ENCODE measurements at regions not wholly inside any gene's neighbourhood (a gene's known extent, or its start where the extent isn't known, plus 50 kb on each side); places are given as distances from the start of the nearest gene placed in this dataset.

DNA sequence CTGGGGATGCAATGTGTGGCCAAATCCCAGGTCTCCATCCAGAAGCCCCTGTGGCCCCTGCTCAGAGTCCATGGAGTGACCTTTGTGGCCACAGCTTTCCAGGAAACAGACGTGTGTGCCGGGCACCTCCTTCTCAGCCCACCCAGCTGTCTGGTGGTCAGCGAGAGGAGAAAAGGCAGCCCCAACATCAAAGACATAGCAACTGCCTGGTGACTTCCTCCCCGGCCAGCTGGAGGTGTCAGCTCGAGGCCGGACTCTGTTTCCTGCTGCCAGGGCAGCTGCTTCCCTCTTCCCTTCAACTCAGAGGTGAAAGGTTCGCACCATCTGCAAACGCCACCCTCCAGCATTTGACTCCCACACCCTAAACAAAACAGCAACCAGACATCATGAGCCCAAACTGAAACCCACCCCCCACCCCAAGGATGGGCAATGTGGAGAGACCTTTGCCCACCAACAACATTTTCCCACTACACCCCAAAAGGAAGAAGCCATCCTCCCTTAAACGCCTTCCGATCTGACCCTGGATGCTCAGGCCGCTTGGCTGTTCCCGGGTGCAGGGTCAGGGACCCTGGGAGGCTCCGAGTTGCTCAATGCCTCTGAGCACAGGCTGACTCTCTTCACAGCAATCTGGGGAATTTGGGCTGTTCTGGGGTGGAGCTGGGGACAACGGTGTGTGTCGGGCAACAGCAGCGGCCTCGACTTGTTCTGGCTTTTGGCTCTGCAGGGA, 162.3 kb downstream of the PSMG1 start:
- TF ChIP-seq, protein P1, sequence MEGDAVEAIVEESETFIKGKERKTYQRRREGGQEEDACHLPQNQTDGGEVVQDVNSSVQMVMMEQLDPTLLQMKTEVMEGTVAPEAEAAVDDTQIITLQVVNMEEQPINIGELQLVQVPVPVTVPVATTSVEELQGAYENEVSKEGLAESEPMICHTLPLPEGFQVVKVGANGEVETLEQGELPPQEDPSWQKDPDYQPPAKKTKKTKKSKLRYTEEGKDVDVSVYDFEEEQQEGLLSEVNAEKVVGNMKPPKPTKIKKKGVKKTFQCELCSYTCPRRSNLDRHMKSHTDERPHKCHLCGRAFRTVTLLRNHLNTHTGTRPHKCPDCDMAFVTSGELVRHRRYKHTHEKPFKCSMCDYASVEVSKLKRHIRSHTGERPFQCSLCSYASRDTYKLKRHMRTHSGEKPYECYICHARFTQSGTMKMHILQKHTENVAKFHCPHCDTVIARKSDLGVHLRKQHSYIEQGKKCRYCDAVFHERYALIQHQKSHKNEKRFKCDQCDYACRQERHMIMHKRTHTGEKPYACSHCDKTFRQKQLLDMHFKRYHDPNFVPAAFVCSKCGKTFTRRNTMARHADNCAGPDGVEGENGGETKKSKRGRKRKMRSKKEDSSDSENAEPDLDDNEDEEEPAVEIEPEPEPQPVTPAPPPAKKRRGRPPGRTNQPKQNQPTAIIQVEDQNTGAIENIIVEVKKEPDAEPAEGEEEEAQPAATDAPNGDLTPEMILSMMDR (IDR thresholded peaks at IDR 0.05): no peak
- peak in 1 of 2 donors; percentile 36 for TF ChIP-seq EP300 (IDR thresholded peaks at IDR 0.05)
- Histone ChIP-seq H3K4me1 (peaks cover 0 to 35% (median 9%) of the 10 kb centered on the region in 4 donors), H3K4me3 (no peak overlapping the region), H3K27ac (peak overlapping the region in 3 of 4 donors; percentile 18 to 71 (median 46)), H3K36me3 (no peaks in the 10 kb centered on the region), H3K9me3 (peaks cover 0 to 6% (median 0%) of the 10 kb centered on the region in 4 donors), H3K27me3 (no peaks in the 10 kb centered on the region)
- DNase-seq (ENCODE audit: low spot score in 2 of 2): no peak
- WGBS, 2 donors: 58 to 61% methylated on average over 14 to 17 of the region's 17 CpGs

- WGBS, 2 donors: 67 to 78% methylated on average over 4 of the region's 4 CpGs
- DNase-seq (ENCODE audit: low spot score in 2 of 2): no peak
- H3K9me3 ChIP-seq: no peaks in the 10 kb centered on the region
- no peak overlapping the region for H3K27ac ChIP-seq
- H3K27me3 ChIP-seq: no peaks in the 10 kb centered on the region
- H3K4me3 ChIP-seq: no peak overlapping the region
- TF ChIP-seq EP300 (IDR thresholded peaks at IDR 0.05) (no peak), POLR2A (IDR thresholded peaks at IDR 0.05) (no peak)
- TF ChIP-seq, protein P1 (IDR thresholded peaks at IDR 0.05): no peak
- H3K4me1 ChIP-seq: peaks cover 0 to 33% (median 9%) of the 10 kb centered on the region in 4 donors
- no peaks in the 10 kb centered on the region for H3K36me3 ChIP-seq
Measured at GRCh38 chr21:39018730-39019129, 164.5 kb downstream of the PSMG1 start.

DNA sequence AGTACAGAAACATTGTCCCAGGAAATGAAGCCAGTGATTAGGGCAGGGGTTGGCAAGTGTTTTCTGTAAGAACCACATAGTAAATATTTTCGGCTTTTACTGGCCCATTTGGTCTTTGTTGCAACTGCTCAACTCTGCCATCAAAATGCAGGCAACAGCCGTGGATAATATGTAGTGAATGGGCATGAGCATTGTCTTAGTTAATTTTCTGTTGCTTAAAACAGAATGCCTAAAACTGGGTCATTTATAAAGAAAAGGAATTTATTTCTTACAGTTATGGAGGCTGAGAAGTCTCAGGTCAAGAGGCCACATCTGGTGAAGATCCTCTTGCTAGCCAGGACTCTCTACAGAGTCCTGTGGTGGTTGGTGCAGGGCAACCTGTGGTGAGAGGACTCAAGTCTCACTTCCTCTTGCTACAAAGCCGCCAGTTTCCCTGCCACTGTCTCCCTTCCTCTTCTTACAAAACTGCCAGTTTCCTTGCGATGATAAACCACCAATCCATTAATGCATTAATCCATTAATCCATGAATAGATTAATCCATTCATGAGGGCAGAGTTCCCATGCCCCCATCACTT, 166.4 kb downstream of the PSMG1 start:
- H3K4me1 ChIP-seq: peaks cover 0 to 14% (median 2%) of the 10 kb centered on the region in 4 donors
- H3K36me3 ChIP-seq: no peaks in the 10 kb centered on the region
- no peaks in the 10 kb centered on the region for H3K27me3 ChIP-seq
- H3K9me3 ChIP-seq: no peaks in the 10 kb centered on the region
- H3K27ac ChIP-seq: no peak overlapping the region
- H3K4me3 ChIP-seq: no peak overlapping the region
- 74 to 83% methylated on average over 4 of the region's 4 CpGs for WGBS, 2 donors
- no peak for DNase-seq (ENCODE audit: low spot score in 2 of 2)
- TF ChIP-seq, protein P1 (IDR thresholded peaks at IDR 0.05): no peak
- TF ChIP-seq EP300 (IDR thresholded peaks at IDR 0.05) (peak in 1 of 2 donors; percentile 46), POLR2A (IDR thresholded peaks at IDR 0.05) (no peak)

DNA sequence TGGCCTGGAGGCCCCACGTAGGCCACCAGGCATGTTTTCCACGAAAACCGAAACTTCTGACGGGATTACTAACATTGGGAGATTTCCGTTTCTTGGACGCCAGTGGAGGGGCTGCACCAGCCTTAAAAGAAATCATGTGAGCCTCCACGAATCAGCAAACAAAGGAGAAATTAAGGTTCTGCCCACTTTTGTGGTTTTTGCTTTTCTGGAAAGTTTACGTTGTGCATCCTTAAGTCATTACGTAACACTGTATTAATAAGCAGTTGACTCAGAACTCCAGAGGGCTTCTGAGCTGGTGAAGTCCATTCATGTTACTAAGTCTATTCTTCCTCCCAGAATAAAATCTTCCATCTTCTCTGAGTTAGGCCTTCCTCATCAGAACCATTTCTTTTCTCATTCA, 168.5 kb downstream of the PSMG1 start:
- Histone ChIP-seq H3K27me3 (no peaks in the 10 kb centered on the region), H3K27ac (no peak overlapping the region), H3K9me3 (no peaks in the 10 kb centered on the region), H3K4me3 (no peak overlapping the region), H3K4me1 (no peaks in the 10 kb centered on the region), H3K36me3 (no peaks in the 10 kb centered on the region)
- DNase-seq (ENCODE audit: low spot score in 2 of 2): no peak
- 74 to 81% methylated on average over 9 of the region's 9 CpGs for WGBS, 2 donors
- TF ChIP-seq EP300 (IDR thresholded peaks at IDR 0.05): peak in 1 of 2 donors; percentile 44
- TF ChIP-seq, protein P1 (IDR thresholded peaks at IDR 0.05): no peak
